HepG2 (cell line): ENCODE measurements at regions not wholly inside any gene's neighbourhood (a gene's known extent, or its start where the extent isn't known, plus 50 kb on each side); places are given as distances from the start of the nearest gene placed in this dataset.

ENCODE experiments used
- CC2D1A ChIP-seq: sonication (generic); formaldehyde crosslinking; IDR thresholded peaks from 2 replicates; pipeline ENCODE4 v1.8.1; 2023; ENCODE audit warnings: mild to moderate bottlenecking, missing genetic modification reagents
- HNF4A ChIP-seq: sonication (generic); formaldehyde crosslinking; IDR thresholded peaks from 2 replicates; pipeline ENCODE4 v1.4.0; 2020; ENCODE audit warnings: missing genetic modification reagents
- KIAA2018 ChIP-seq: sonication (generic); formaldehyde crosslinking; IDR thresholded peaks from 2 replicates; pipeline ENCODE4 v1.5.0; 2020; ENCODE audit warnings: mild to moderate bottlenecking, missing genetic modification reagents, borderline replicate concordance
- MBD4 ChIP-seq: IDR thresholded peaks from 2 replicates; pipeline ENCODE4 v1.6.1; 2012; ENCODE audit warnings: low read length, inconsistent platforms, borderline replicate concordance
- NFIB ChIP-seq: sonication (generic); formaldehyde crosslinking; IDR thresholded peaks from 2 replicates; pipeline ENCODE4 v1.9.0; 2021; ENCODE audit warnings: missing genetic modification reagents, mild to moderate bottlenecking, borderline replicate concordance
- NR2F2 ChIP-seq: IDR thresholded peaks from 2 replicates; pipeline ENCODE4 v1.6.1; 2012; ENCODE audit warnings: low read depth, inconsistent platforms, borderline replicate concordance
- SALL1 ChIP-seq: sonication (generic); formaldehyde crosslinking; IDR thresholded peaks from 2 replicates; pipeline ENCODE4 v1.8.0; 2022; ENCODE audit warnings: mild to moderate bottlenecking, missing genetic modification reagents
- THRA ChIP-seq: sonication (generic); formaldehyde crosslinking; IDR thresholded peaks from 2 replicates; pipeline ENCODE4 v1.4.0; 2020; ENCODE audit warnings: missing genetic modification reagents, borderline replicate concordance
- TMF1 ChIP-seq: sonication (generic); formaldehyde crosslinking; IDR thresholded peaks from 2 replicates; pipeline ENCODE4 v1.8.1; 2022; ENCODE audit warnings: low read depth, missing genetic modification reagents
- YEATS4 ChIP-seq: sonication (generic); formaldehyde crosslinking; IDR thresholded peaks from 2 replicates; pipeline ENCODE4 v1.4.0; 2020; ENCODE audit warnings: missing genetic modification reagents, borderline replicate concordance
- ZNF674 ChIP-seq: sonication (generic); formaldehyde crosslinking; IDR thresholded peaks from 2 replicates; pipeline ENCODE4 v1.5.0; 2020; ENCODE audit warnings: low read depth, mild to moderate bottlenecking, missing genetic modification reagents
- ZNF703 ChIP-seq: sonication (generic); formaldehyde crosslinking; IDR thresholded peaks from 2 replicates; pipeline ENCODE4 v1.5.1; 2020; ENCODE audit warnings: missing genetic modification reagents, mild to moderate bottlenecking, moderate library complexity, borderline replicate concordance
- ZNF841 ChIP-seq: sonication (generic); formaldehyde crosslinking; IDR thresholded peaks from 2 replicates; pipeline ENCODE4 v1.8.1; 2023; ENCODE audit warnings: missing genetic modification reagents, borderline replicate concordance
- ZSCAN9 ChIP-seq: IDR thresholded peaks from 2 replicates; pipeline ENCODE4 v1.6.1; 2016; ENCODE audit warnings: borderline replicate concordance
- TF ChIP-seq, protein P1 (sequence below): IDR thresholded peaks from 2 replicates; pipeline ENCODE4 v1.6.1; 2016; ENCODE audit warnings: control low read depth
- TF ChIP-seq, protein P2 (sequence below): IDR thresholded peaks from 2 replicates; pipeline ENCODE4 v1.6.1; 2016; ENCODE audit warnings: missing genetic modification reagents, missing compliant biosample characterization
- TF ChIP-seq, protein P3 (sequence below): sonication (generic); formaldehyde crosslinking; IDR thresholded peaks from 2 replicates; pipeline ENCODE4 v1.5.0; 2020; ENCODE audit warnings: missing genetic modification reagents
- TF ChIP-seq, protein P4 (sequence below): sonication (generic); formaldehyde crosslinking; IDR thresholded peaks from 2 replicates; pipeline ENCODE4 v1.5.1; 2020; ENCODE audit warnings: missing genetic modification reagents, mild to moderate bottlenecking, borderline replicate concordance

- TF ChIP-seq THRA (CRISPR knock-in tag) (peak; percentile 71; the same call in 1 of the 2 replicates), ZNF703 (CRISPR knock-in tag) (no peak), CC2D1A (CRISPR knock-in tag) (no peak), KIAA2018 (CRISPR knock-in tag) (no peak), YEATS4 (CRISPR knock-in tag) (no peak; the same call in 1 of the 2 replicates), NR2F2 (peak; percentile 94), MBD4 (no peak), ZNF674 (no peak), ZSCAN9 (no peak), TMF1 (CRISPR knock-in tag) (no peak), NFIB (CRISPR knock-in tag) (no peak), ZNF841 (CRISPR knock-in tag) (no peak), HNF4A (CRISPR knock-in tag) (peak; percentile 99), SALL1 (CRISPR knock-in tag) (peak; percentile 92)
- TF ChIP-seq, protein P1, sequence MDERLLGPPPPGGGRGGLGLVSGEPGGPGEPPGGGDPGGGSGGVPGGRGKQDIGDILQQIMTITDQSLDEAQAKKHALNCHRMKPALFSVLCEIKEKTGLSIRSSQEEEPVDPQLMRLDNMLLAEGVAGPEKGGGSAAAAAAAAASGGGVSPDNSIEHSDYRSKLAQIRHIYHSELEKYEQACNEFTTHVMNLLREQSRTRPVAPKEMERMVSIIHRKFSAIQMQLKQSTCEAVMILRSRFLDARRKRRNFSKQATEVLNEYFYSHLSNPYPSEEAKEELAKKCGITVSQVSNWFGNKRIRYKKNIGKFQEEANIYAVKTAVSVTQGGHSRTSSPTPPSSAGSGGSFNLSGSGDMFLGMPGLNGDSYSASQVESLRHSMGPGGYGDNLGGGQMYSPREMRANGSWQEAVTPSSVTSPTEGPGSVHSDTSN (CRISPR knock-in tag) = peak; percentile 25; the same call in 1 of the 2 replicates
- TF ChIP-seq, protein P2, sequence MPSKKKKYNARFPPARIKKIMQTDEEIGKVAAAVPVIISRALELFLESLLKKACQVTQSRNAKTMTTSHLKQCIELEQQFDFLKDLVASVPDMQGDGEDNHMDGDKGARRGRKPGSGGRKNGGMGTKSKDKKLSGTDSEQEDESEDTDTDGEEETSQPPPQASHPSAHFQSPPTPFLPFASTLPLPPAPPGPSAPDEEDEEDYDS (CRISPR knock-in tag) = 0 out of 2 replicates have a peak, but pooled peaks have one; percentile 21
- TF ChIP-seq, protein P3, sequence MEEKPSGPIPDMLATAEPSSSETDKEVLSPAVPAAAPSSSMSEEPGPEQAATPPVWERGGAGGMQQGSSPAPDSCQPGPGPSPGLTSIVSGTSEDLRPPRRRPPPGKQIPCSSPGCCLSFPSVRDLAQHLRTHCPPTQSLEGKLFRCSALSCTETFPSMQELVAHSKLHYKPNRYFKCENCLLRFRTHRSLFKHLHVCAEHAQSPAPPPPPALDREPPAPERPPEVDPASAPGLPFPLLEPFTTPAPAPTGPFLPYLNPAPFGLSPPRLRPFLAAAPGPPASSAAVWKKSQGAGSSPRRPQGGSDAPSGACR (CRISPR knock-in tag) = no peak
- TF ChIP-seq, protein P4, sequence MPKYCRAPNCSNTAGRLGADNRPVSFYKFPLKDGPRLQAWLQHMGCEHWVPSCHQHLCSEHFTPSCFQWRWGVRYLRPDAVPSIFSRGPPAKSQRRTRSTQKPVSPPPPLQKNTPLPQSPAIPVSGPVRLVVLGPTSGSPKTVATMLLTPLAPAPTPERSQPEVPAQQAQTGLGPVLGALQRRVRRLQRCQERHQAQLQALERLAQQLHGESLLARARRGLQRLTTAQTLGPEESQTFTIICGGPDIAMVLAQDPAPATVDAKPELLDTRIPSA (CRISPR knock-in tag) = no peak
Measured at GRCh38 chr9:117491491-117491890, 76.6 kb upstream of the ASTN2 start (continued).
